ENCODE measurements at regions not wholly inside any gene's neighbourhood (a gene's known extent, or its start where the extent isn't known, plus 50 kb on each side); places are given as distances from the start of the nearest gene placed in this dataset.
A peak's percentile ranks its signal among the peaks of the same experiment; 100 is the strongest.
"Not testable (repeated sequence)": the region's sequence is repeated elsewhere in the genome, so short reads cannot be mapped to it uniquely, and the experiment has no call there.

GRCh38 chr3:82584415-82584814, 823.0 kb upstream of the GBE1 start:
- not testable (repeated sequence) for H3K36me3 ChIP-seq (ENCODE audit: control insufficient read depth, insufficient read depth, low read length); H3K4me1 ChIP-seq (ENCODE audit: control insufficient read depth, insufficient read depth, low read length); H3K4me3 ChIP-seq (ENCODE audit: low read depth, low read length); H3K27me3 ChIP-seq (ENCODE audit: control insufficient read depth, insufficient read depth, low read length); H3K9me3 ChIP-seq (ENCODE audit: control insufficient read depth, insufficient read depth, low read depth, low read length); H3K27ac ChIP-seq (ENCODE audit: low read depth, low read length); H3K9ac ChIP-seq (ENCODE audit: low read length)

GRCh38 chr3:82581350-82581749, 819.9 kb upstream of the GBE1 start:
- Histone ChIP-seq H3K4me1 (ENCODE audit: control insufficient read depth, insufficient read depth, low read length) (no peaks in the 10 kb centered on the region), H3K9ac (ENCODE audit: low read length) (no peak overlapping the region), H3K36me3 (ENCODE audit: control insufficient read depth, insufficient read depth, low read length) (no peaks in the 10 kb centered on the region), H3K4me3 (ENCODE audit: low read depth, low read length) (no peak overlapping the region), H3K9me3 (ENCODE audit: control insufficient read depth, insufficient read depth, low read depth, low read length) (no peaks in the 10 kb centered on the region), H3K27me3 (ENCODE audit: control insufficient read depth, insufficient read depth, low read length) (no peaks in the 10 kb centered on the region), H3K27ac (ENCODE audit: low read depth, low read length) (no peak overlapping the region)

- H3K27me3 ChIP-seq (ENCODE audit: control insufficient read depth, insufficient read depth, low read length) = no peaks in the 10 kb centered on the region
- H3K4me3 ChIP-seq (ENCODE audit: low read depth, low read length) = no peak overlapping the region
- no peaks in the 10 kb centered on the region for H3K4me1 ChIP-seq (ENCODE audit: control insufficient read depth, insufficient read depth, low read length)
- no peaks in the 10 kb centered on the region for H3K36me3 ChIP-seq (ENCODE audit: control insufficient read depth, insufficient read depth, low read length)
- no peak overlapping the region for H3K9ac ChIP-seq (ENCODE audit: low read length)
- no peak overlapping the region for H3K27ac ChIP-seq (ENCODE audit: low read depth, low read length)
- no peaks in the 10 kb centered on the region for H3K9me3 ChIP-seq (ENCODE audit: control insufficient read depth, insufficient read depth, low read depth, low read length)
Measured at GRCh38 chr3:82572721-82573120, 811.3 kb upstream of the GBE1 start.

- no peaks in the 10 kb centered on the region for H3K27me3 ChIP-seq (ENCODE audit: control insufficient read depth, insufficient read depth, low read length)
- no peak overlapping the region for H3K4me3 ChIP-seq (ENCODE audit: low read depth, low read length)
- no peaks in the 10 kb centered on the region for H3K36me3 ChIP-seq (ENCODE audit: control insufficient read depth, insufficient read depth, low read length)
- H3K9ac ChIP-seq (ENCODE audit: low read length) = no peak overlapping the region
- no peaks in the 10 kb centered on the region for H3K9me3 ChIP-seq (ENCODE audit: control insufficient read depth, insufficient read depth, low read depth, low read length)
- H3K4me1 ChIP-seq (ENCODE audit: control insufficient read depth, insufficient read depth, low read length) = no peaks in the 10 kb centered on the region
- H3K27ac ChIP-seq (ENCODE audit: low read depth, low read length) = no peak overlapping the region
Measured at GRCh38 chr3:82568776-82569338, 807.4 kb upstream of the GBE1 start.

- Histone ChIP-seq H3K9me3 (ENCODE audit: control insufficient read depth, insufficient read depth, low read depth, low read length) (no peaks in the 10 kb centered on the region), H3K27ac (ENCODE audit: low read depth, low read length) (no peak overlapping the region), H3K4me1 (ENCODE audit: control insufficient read depth, insufficient read depth, low read length) (no peaks in the 10 kb centered on the region), H3K36me3 (ENCODE audit: control insufficient read depth, insufficient read depth, low read length) (no peaks in the 10 kb centered on the region), H3K9ac (ENCODE audit: low read length) (no peak overlapping the region), H3K4me3 (ENCODE audit: low read depth, low read length) (no peak overlapping the region), H3K27me3 (ENCODE audit: control insufficient read depth, insufficient read depth, low read length) (no peaks in the 10 kb centered on the region)
Measured at GRCh38 chr3:82567029-82567600, 805.7 kb upstream of the GBE1 start.

GRCh38 chr3:82562896-82563295, 801.5 kb upstream of the GBE1 start:
- Histone ChIP-seq H3K27me3 (ENCODE audit: control insufficient read depth, insufficient read depth, low read length) (no peaks in the 10 kb centered on the region), H3K4me1 (ENCODE audit: control insufficient read depth, insufficient read depth, low read length) (peaks cover 4% of the 10 kb centered on the region; the same call in 1 of the 2 replicates), H3K27ac (ENCODE audit: low read depth, low read length) (no peak overlapping the region), H3K9me3 (ENCODE audit: control insufficient read depth, insufficient read depth, low read depth, low read length) (no peaks in the 10 kb centered on the region), H3K4me3 (ENCODE audit: low read depth, low read length) (no peak overlapping the region), H3K9ac (ENCODE audit: low read length) (no peak overlapping the region), H3K36me3 (ENCODE audit: control insufficient read depth, insufficient read depth, low read length) (no peaks in the 10 kb centered on the region)

GRCh38 chr3:82561784-82562183, 800.3 kb upstream of the GBE1 start:
- no peak overlapping the region for H3K27ac ChIP-seq (ENCODE audit: low read depth, low read length)
- H3K27me3 ChIP-seq (ENCODE audit: control insufficient read depth, insufficient read depth, low read length) = no peaks in the 10 kb centered on the region
- H3K9ac ChIP-seq (ENCODE audit: low read length) = no peak overlapping the region

GRCh38 chr3:82558081-82558480, 796.6 kb upstream of the GBE1 start:
- Histone ChIP-seq H3K36me3 (ENCODE audit: control insufficient read depth, insufficient read depth, low read length) (no peaks in the 10 kb centered on the region), H3K9me3 (ENCODE audit: control insufficient read depth, insufficient read depth, low read depth, low read length) (no peaks in the 10 kb centered on the region), H3K27ac (ENCODE audit: low read depth, low read length) (0 out of 2 replicates have a peak overlapping the region, but pooled peaks have one; percentile 36), H3K9ac (ENCODE audit: low read length) (no peak overlapping the region), H3K27me3 (ENCODE audit: control insufficient read depth, insufficient read depth, low read length) (no peaks in the 10 kb centered on the region), H3K4me1 (ENCODE audit: control insufficient read depth, insufficient read depth, low read length) (peaks cover 14% of the 10 kb centered on the region), H3K4me3 (ENCODE audit: low read depth, low read length) (no peak overlapping the region)

More at GRCh38 chr3:82561784-82562183, 800.3 kb upstream of the GBE1 start:
- Histone ChIP-seq H3K4me1 (ENCODE audit: control insufficient read depth, insufficient read depth, low read length) (peaks cover 5% of the 10 kb centered on the region; the same call in 1 of the 2 replicates), H3K4me3 (ENCODE audit: low read depth, low read length) (no peak overlapping the region), H3K36me3 (ENCODE audit: control insufficient read depth, insufficient read depth, low read length) (no peaks in the 10 kb centered on the region), H3K9me3 (ENCODE audit: control insufficient read depth, insufficient read depth, low read depth, low read length) (no peaks in the 10 kb centered on the region)

- no peaks in the 10 kb centered on the region for H3K36me3 ChIP-seq (ENCODE audit: control insufficient read depth, insufficient read depth, low read length)
- no peaks in the 10 kb centered on the region for H3K27me3 ChIP-seq (ENCODE audit: control insufficient read depth, insufficient read depth, low read length)
- no peaks in the 10 kb centered on the region for H3K9me3 ChIP-seq (ENCODE audit: control insufficient read depth, insufficient read depth, low read depth, low read length)
- H3K9ac ChIP-seq (ENCODE audit: low read length) = no peak overlapping the region
- H3K4me3 ChIP-seq (ENCODE audit: low read depth, low read length) = no peak overlapping the region
- peaks cover 14% of the 10 kb centered on the region for H3K4me1 ChIP-seq (ENCODE audit: control insufficient read depth, insufficient read depth, low read length)
- H3K27ac ChIP-seq (ENCODE audit: low read depth, low read length) = no peak overlapping the region
Measured at GRCh38 chr3:82556113-82556512, 794.7 kb upstream of the GBE1 start.

GRCh38 chr3:82542556-82542955, 781.1 kb upstream of the GBE1 start:
- H3K4me1 ChIP-seq (ENCODE audit: control insufficient read depth, insufficient read depth, low read length); H3K9me3 ChIP-seq (ENCODE audit: control insufficient read depth, insufficient read depth, low read depth, low read length); H3K4me3 ChIP-seq (ENCODE audit: low read depth, low read length); H3K27ac ChIP-seq (ENCODE audit: low read depth, low read length); H3K9ac ChIP-seq (ENCODE audit: low read length); H3K27me3 ChIP-seq (ENCODE audit: control insufficient read depth, insufficient read depth, low read length); H3K36me3 ChIP-seq (ENCODE audit: control insufficient read depth, insufficient read depth, low read length): not testable (repeated sequence)

- peaks cover 5% of the 10 kb centered on the region; the same call in 1 of the 2 replicates for H3K4me1 ChIP-seq (ENCODE audit: control insufficient read depth, insufficient read depth, low read length)
- H3K36me3 ChIP-seq (ENCODE audit: control insufficient read depth, insufficient read depth, low read length) = no peaks in the 10 kb centered on the region
- H3K27ac ChIP-seq (ENCODE audit: low read depth, low read length) = no peak overlapping the region
- no peak overlapping the region for H3K9ac ChIP-seq (ENCODE audit: low read length)
- H3K4me3 ChIP-seq (ENCODE audit: low read depth, low read length) = no peak overlapping the region
- H3K9me3 ChIP-seq (ENCODE audit: control insufficient read depth, insufficient read depth, low read depth, low read length) = no peaks in the 10 kb centered on the region
- no peaks in the 10 kb centered on the region for H3K27me3 ChIP-seq (ENCODE audit: control insufficient read depth, insufficient read depth, low read length)
Measured at GRCh38 chr3:82521657-82522056, 760.2 kb upstream of the GBE1 start.

All from HUES6 (cell line).